A172 (cell line): ENCODE measurements at regions not wholly inside any gene's neighbourhood (a gene's known extent, or its start where the extent isn't known, plus 50 kb on each side); places are given as distances from the start of the nearest gene placed in this dataset.

Experiments used
- DNase-seq: peaks from one replicate; pipeline ENCODE4 v3.0.0-alpha.2; 2015; ENCODE audit warnings: low spot score

- no peak for DNase-seq
Measured at GRCh38 chr3:116767726-116768125, 58.1 kb downstream of the TUSC7 start.

- peak; percentile 67 for DNase-seq
Measured at GRCh38 chr3:116770815-116771450, 61.4 kb downstream of the TUSC7 start.

DNA sequence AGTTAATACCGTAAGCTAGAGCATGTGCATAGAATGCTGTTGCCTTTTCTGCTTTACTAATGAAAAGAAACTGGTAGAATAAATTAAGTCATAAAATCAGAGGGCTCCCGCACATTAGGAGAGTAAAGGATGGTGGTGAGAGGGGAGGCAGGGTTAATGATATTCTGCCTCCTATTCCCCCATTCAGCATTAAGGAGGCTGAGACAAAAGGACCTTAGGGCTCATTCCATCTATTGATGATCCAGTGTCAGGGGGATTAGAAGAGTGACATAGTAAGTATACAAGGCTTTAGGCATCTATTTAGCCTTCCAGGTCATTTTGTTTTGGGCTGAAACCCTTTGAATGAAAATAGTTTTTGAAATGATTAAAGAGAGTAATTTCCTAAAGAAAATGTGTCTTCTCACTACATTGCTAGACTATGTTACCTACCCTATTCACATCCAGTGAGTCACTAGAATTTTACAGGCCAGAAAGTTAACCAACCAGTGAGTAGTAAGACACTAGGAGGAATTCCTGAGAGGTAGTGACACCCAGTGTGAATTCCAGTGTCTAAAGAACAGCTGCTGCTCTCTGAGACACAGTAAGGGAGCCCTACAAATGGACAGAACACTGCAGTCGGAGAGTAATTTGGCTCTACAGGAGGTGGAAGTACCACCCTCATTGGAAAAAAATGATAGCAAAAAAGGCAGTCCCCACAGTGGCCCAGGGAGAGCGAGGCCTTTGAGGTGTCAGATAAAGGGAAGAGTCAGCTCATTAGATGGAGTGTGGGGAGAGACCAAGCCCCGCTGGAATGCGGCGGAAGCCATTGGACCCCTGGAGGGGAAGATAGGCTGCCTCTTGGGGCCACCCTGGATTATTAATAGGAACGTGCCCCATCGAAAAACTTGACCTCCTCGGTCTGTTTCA is 67.6 kb downstream of the TUSC7 start:
- no peak for DNase-seq

- no peak for DNase-seq
Measured at GRCh38 chr3:116785226-116785625, 75.6 kb downstream of the TUSC7 start.

DNA sequence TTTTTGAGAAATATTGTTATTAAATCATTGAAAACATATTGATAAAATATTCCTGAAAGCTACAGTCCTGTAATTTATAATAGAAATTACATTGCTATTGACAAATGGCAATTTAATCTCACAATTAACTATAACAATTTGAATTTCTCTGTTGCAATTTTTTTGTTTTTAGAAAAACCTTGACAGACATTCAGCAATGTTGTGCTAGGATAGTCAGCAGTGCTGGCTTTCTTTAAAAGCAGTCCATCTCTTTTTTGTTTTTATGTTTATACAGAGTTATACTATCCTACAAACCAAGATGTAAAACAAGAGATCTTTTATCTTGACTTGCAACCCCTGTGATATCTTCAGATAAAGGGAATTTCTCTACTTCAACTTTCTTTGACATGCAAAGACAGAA is 93.1 kb downstream of the TUSC7 start:
- DNase-seq, result no peak

DNA sequence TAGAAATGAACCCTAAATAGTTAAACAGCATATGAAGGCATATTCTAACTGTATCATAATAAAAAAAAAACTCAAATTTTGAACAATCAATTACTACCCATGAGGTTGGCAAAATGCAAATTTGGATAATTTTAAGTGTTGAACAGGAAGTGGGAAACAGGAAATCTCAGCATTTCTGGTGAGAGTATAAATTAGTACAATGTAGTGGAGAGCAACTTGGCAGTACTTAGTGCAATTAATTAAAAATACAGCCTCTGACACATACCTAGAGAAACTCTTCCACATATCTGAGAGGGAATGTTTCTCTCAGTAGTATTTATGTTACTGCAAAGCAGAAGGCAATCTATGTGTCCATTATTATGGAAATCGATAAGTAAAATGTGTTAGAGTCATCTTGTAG is 96.8 kb downstream of the TUSC7 start:
- DNase-seq, result no peak

- DNase-seq, result no peak
Measured at GRCh38 chr3:116808725-116809124, 99.1 kb downstream of the TUSC7 start.

- DNase-seq, result no peak
Measured at GRCh38 chr3:116809208-116809607, 99.6 kb downstream of the TUSC7 start.

DNA sequence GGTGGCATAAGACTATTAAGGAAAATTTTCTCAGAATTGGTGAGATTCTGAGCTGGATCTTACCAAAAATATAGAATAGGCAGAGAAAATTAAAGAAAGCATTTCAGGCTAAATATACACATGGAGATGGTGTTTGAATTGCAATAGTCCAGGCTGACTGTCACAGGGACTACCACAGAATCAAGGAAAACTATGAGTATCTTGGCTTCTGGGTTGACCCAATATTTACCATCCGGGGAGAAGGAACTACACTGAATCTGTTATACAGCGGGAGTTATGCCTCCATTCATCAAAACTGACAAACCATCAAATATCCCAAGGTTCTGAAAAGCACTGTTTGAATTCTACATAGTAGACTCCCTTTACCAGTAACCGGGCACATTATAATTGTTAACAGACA is 102.2 kb downstream of the TUSC7 start:
- no peak for DNase-seq

DNA sequence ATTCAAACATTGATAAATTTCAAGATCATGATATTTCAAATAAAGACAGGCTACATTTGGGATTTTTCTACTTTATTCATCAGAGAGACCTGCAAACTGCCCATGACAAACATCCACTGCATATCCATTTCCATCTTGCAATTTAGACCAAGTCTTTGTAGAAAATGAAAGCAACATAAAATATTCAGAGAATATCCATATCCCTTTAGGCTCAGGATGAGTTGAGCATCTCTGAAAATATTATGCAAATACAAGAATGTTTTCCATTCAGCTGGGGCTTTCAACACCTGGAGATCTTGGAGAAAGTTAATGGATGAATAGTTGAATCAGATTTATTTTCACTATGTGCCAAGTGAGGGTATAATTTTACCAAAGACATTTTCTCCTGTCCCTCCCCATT is 103.4 kb downstream of the TUSC7 start:
- no peak for DNase-seq

- DNase-seq, result no peak
Measured at GRCh38 chr3:116815321-116815720, 105.7 kb downstream of the TUSC7 start.

- DNase-seq, result no peak
Measured at GRCh38 chr3:116815831-116816588, 106.4 kb downstream of the TUSC7 start.

- no peak for DNase-seq
Measured at GRCh38 chr3:116821371-116821770, 111.8 kb downstream of the TUSC7 start.

- DNase-seq, result no peak
Measured at GRCh38 chr3:116824208-116824607, 114.6 kb downstream of the TUSC7 start.

DNA sequence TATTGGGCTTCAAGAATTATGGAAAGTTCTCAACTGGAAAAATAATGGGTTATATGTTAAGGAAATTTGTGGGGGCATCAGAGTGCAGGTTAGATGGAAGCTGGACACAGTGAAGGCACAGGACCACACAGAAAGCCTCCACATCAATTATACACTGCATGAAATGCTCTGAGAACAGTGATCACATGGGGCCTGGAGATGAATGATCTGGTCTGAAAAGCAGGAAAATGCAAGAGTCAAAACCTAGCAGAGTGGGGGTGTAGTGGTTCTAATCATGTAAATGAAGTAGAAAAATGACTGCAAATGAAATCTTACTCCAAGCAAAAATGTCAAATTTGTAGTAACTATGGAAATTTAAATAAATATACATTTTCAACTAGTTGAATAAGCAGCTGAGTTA is 123.6 kb downstream of the TUSC7 start:
- DNase-seq, result no peak

GRCh38 chr3:116834816-116835215 is 125.2 kb downstream of the TUSC7 start:
- no peak for DNase-seq

DNA sequence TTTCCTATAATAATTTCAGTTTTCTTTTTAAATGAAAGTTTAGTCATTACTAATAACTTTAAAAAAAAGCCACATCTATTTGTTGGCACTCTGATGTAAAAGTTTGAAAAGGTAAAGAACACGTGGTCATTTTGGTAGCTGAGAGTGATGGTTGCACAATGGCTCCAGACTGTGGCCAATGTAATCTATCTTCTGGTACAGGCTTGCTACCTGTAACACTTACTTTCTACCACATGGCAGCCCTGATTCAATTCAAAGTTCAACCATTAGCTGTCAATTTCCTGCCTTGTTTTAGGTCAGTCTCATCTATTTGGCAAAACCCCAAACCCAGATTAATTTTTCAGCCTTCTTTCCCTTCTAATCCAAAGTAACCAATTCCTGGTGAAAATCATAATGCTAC is 126.1 kb downstream of the TUSC7 start:
- no peak for DNase-seq

GRCh38 chr3:116836286-116836685 is 126.7 kb downstream of the TUSC7 start:
- no peak for DNase-seq

- no peak for DNase-seq
Measured at GRCh38 chr3:116837483-116837882, 127.9 kb downstream of the TUSC7 start.

DNA sequence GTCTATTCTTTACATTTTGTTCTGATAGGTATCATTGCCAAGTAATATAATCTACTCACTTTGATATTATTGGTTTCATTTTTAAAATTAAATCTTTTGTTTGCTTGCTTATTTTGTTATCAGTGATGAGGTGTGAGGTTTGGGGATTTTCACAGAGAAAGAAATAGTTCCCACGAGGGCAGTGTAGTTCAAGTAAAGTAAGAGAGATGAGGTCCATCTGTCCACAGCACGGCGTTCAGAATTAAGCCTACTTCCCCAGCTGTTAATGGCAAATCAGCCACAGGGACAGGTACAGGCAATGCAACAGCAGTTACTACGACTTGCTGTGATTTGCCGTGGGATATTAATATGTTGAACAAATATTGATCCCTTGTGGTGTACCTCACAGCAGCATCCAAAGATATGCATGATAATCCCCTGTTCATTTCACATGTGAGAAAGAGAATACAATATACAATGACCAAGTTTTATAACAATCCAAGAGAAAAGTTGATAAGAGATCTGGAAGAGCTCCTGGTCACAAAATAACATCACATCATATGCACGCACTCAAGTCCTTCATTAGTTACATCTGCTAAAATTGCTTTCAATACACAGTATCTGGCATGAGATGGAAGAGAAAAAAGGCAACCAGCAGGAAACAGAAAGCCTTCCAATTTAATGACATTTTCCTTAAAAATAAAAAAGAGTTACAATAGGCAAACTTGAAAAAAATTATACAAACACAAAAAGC is 131.6 kb downstream of the TUSC7 start:
- no peak for DNase-seq

GRCh38 chr3:116842254-116842957 is 132.8 kb downstream of the TUSC7 start:
- DNase-seq, result no peak
